ENCODE measurements at regions not wholly inside any gene's neighbourhood (a gene's known extent, or its start where the extent isn't known, plus 50 kb on each side); places are given as distances from the start of the nearest gene placed in this dataset.
A peak's percentile ranks its signal among the peaks of the same experiment; 100 is the strongest.

GRCh38 chr7:47125529-47125928, 456.4 kb downstream of the TNS3 start:
- no peak for DNase-seq (ENCODE audit: low read depth in 2 of 2)
- no peak for TF ChIP-seq CTCF (IDR thresholded peaks at IDR 0.05; ENCODE audit: low read depth, low read length)
- H3K4me3 ChIP-seq (replicated peaks in 1 of 2; ENCODE audit: low read depth in 2 of 2, low read length in 2 of 2) = no peak overlapping the region

- no peak overlapping the region for H3K4me3 ChIP-seq (replicated peaks in 1 of 2; ENCODE audit: low read depth in 2 of 2, low read length in 2 of 2)
- DNase-seq (ENCODE audit: low read depth in 2 of 2) = peak in 1 of 2 donors; percentile 6
- no peak for TF ChIP-seq CTCF (IDR thresholded peaks at IDR 0.05; ENCODE audit: low read depth, low read length)
Observed at GRCh38 chr7:47119261-47119865, 462.5 kb downstream of the TNS3 start.

GRCh38 chr7:47104206-47104549, 477.7 kb downstream of the TNS3 start:
- TF ChIP-seq CTCF (IDR thresholded peaks at IDR 0.05; ENCODE audit: low read depth, low read length) = no peak
- no peak overlapping the region for H3K4me3 ChIP-seq (replicated peaks in 1 of 2; ENCODE audit: low read depth in 2 of 2, low read length in 2 of 2)
- no peak for DNase-seq (ENCODE audit: low read depth in 2 of 2)

- no peak for TF ChIP-seq CTCF (IDR thresholded peaks at IDR 0.05; ENCODE audit: low read depth, low read length)
- no peak for DNase-seq (ENCODE audit: low read depth in 2 of 2)
- H3K4me3 ChIP-seq (replicated peaks in 1 of 2; ENCODE audit: low read depth in 2 of 2, low read length in 2 of 2) = no peak overlapping the region
Observed at GRCh38 chr7:47103498-47104205, 478.3 kb downstream of the TNS3 start.

GRCh38 chr7:47102331-47102841, 479.5 kb downstream of the TNS3 start:
- H3K4me3 ChIP-seq (replicated peaks in 1 of 2; ENCODE audit: low read depth in 2 of 2, low read length in 2 of 2) = no peak overlapping the region
- TF ChIP-seq CTCF (IDR thresholded peaks at IDR 0.05; ENCODE audit: low read depth, low read length) = no peak
- no peak for DNase-seq (ENCODE audit: low read depth in 2 of 2)

GRCh38 chr7:47100817-47101435, 481.0 kb downstream of the TNS3 start:
- peak; percentile 75 to 77 for DNase-seq (ENCODE audit: low read depth in 2 of 2)
- peak; percentile 82 for TF ChIP-seq CTCF (IDR thresholded peaks at IDR 0.05; ENCODE audit: low read depth, low read length)
- H3K4me3 ChIP-seq (replicated peaks in 1 of 2; ENCODE audit: low read depth in 2 of 2, low read length in 2 of 2) = no peak overlapping the region
